ENCODE measurements at regions not wholly inside any gene's neighbourhood (a gene's known extent, or its start where the extent isn't known, plus 50 kb on each side); places are given as distances from the start of the nearest gene placed in this dataset.
A peak's percentile ranks its signal among the peaks of the same experiment; 100 is the strongest.

- TF ChIP-seq ZNF592 (IDR thresholded peaks at IDR 0.05): peak; percentile 70
- TF ChIP-seq CTCF (IDR thresholded peaks at IDR 0.05 in 2 of 3, conservative IDR thresholded peaks at IDR 0.05 in 1 of 3; ENCODE audit: insufficient read depth in 2 of 3, low read depth in 1 of 3, low read length in 3 of 3): no peak
- no peak for TF ChIP-seq KAT8 (IDR thresholded peaks at IDR 0.05; ENCODE audit: low read depth)
- peak; percentile 57 for TF ChIP-seq TFE3 (CRISPR knock-in tag; IDR thresholded peaks at IDR 0.05)
- TF ChIP-seq ESRRB (CRISPR knock-in tag; IDR thresholded peaks at IDR 0.05; ENCODE audit: borderline replicate concordance): no peak
- TF ChIP-seq CTBP1 (IDR thresholded peaks at IDR 0.05; ENCODE audit: borderline replicate concordance): peak; percentile 59; the same call in 1 of the 2 replicates
- peak in 1 of 2 experiments; percentile 37; a peak in 1 of 3 replicates for TF ChIP-seq CBX3 (IDR thresholded peaks at IDR 0.05; ENCODE audit: borderline replicate concordance in 1 of 2, low read length in 2 of 2)
- TF ChIP-seq EWSR1 (IDR thresholded peaks at IDR 0.05; ENCODE audit: borderline replicate concordance, low read depth, partially characterized antibody): no peak
- peak; percentile 52; the same call in 1 of the 2 replicates for TF ChIP-seq RAD51 (IDR thresholded peaks at IDR 0.05; ENCODE audit: borderline replicate concordance, low read depth)
- no peak for TF ChIP-seq ZNF639 (CRISPR knock-in tag; conservative IDR thresholded peaks at IDR 0.05 in 1 of 2, IDR thresholded peaks at IDR 0.05 in 1 of 2)
- peak; percentile 13 to 32; a peak in 2 of 4 replicates for TF ChIP-seq KDM1A (IDR thresholded peaks at IDR 0.05)
- TF ChIP-seq NRF1 (conservative IDR thresholded peaks at IDR 0.05 in 1 of 2, IDR thresholded peaks at IDR 0.05 in 1 of 2): peak in 1 of 2 experiments; percentile 19; a peak in 1 of 4 replicates
- no peak for TF ChIP-seq ATF6 (CRISPR knock-in tag; IDR thresholded peaks at IDR 0.05)
Measured at GRCh38 chr6:6858533-6858982, 249.2 kb upstream of the RREB1 start (continued).

All from K562 (cell line).